CD4-positive, alpha-beta T cell treated with Interleukin-4 for 4 hours (primary cell): ENCODE measurements at regions not wholly inside any gene's neighbourhood (a gene's known extent, or its start where the extent isn't known, plus 50 kb on each side); places are given as distances from the start of the nearest gene placed in this dataset.

Experiments used
- DNase-seq: peaks from one replicate; pipeline ENCODE4 v3.0.0-alpha.2; 2020

GRCh38 chr10:88213065-88213605, 349.7 kb downstream of the PTEN start:
- DNase-seq = no peak

- no peak for DNase-seq
Measured at GRCh38 chr10:88216976-88217375, 353.6 kb downstream of the PTEN start.

GRCh38 chr10:88218362-88218761, 354.9 kb downstream of the PTEN start:
- no peak for DNase-seq

- DNase-seq = no peak
Measured at GRCh38 chr10:88219753-88220152, 356.3 kb downstream of the PTEN start.

GRCh38 chr10:88221010-88221973, 357.9 kb downstream of the PTEN start:
- DNase-seq = no peak

- no peak for DNase-seq
Measured at GRCh38 chr10:88222881-88223280, 359.5 kb downstream of the PTEN start.
